ENCODE measurements at regions not wholly inside any gene's neighbourhood (a gene's known extent, or its start where the extent isn't known, plus 50 kb on each side); places are given as distances from the start of the nearest gene placed in this dataset.

DNA sequence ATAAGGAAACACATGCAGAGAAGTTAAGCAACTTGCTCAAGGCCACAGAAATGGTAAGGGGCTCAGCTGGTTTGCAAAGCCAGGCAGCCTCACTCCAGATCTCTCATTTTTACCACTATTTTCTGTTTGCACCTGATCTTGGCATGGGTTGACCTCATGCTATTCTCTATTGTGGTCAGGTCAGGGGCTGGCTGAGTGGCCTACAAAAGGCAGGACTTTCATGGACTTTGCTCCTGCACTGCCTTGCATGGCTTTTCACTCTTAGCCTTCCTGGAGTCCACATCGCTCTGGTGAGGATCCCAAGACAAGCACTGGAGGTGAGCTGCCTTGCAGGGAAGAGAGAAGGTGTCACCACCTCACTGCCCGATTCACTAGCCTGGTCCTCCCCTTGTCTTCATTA lies 56.8 kb upstream of the CSF3R start:
- DNase-seq = no peak

DNA sequence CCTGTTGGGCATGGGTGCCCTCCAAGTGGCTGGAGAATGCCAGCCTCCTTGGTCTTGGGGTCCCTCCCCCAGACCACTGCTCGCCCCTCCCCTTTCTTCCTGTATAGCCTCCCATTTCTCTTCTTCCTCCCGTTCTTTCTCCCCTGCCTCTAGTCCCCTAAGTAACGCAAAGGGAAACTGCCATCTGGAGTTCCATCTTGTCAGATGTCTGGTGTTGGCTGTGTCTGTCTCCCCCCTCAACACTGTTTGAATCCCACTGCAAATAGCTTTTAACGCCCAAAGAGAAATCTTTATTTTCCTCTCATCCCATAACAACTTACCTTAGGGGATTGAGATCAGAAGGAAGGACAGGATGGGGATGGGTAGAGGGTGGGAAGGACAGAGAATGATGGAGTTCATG lies 55.3 kb upstream of the CSF3R start:
- DNase-seq = no peak

DNA sequence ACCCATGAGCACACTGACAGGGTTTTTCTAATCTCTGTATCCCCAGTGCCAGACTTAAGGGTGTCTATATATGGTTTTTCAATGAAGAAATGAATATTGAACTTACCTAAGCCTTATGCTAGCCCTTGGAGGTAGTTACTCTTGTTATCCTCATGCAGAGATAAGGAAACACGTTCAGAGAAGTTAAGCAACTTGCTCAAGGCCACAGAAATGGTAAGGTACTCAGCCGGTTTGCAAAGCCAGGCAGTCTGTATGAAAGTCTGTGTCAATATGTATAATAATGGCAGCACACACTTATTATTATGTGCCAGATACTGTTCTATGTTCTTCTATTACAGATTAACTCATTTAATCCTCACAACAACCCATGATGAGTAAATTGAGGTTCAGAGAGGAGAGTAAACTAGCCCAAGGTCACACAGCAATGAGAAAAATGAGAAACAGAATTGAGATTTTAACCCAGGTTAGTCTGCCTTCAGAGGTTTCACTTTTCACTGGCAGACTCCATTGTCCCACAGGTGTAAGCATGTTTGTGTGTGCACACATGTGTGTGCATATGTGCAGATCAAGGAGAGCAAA lies 54.6 kb upstream of the CSF3R start:
- DNase-seq = no peak

DNA sequence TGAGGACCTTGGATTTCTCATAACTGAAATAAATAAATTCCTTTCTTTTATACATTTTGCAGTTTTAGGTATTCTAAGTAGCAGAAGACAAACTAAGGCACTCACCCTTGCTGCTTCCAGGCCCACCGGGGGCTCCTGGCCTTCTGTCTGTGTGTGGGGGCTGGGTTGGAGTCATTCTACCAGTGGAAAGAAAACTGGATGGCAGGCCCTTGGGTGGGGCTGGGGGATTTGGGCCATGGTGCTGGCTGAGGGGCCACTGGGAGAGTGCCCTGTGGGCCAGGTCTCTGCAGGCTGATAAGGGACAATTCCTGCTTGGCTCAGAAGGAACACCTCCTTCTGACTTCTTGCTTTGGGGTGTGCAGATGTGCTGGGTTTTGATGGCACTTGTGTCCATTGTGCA lies 54.0 kb upstream of the CSF3R start:
- no peak for DNase-seq

DNA sequence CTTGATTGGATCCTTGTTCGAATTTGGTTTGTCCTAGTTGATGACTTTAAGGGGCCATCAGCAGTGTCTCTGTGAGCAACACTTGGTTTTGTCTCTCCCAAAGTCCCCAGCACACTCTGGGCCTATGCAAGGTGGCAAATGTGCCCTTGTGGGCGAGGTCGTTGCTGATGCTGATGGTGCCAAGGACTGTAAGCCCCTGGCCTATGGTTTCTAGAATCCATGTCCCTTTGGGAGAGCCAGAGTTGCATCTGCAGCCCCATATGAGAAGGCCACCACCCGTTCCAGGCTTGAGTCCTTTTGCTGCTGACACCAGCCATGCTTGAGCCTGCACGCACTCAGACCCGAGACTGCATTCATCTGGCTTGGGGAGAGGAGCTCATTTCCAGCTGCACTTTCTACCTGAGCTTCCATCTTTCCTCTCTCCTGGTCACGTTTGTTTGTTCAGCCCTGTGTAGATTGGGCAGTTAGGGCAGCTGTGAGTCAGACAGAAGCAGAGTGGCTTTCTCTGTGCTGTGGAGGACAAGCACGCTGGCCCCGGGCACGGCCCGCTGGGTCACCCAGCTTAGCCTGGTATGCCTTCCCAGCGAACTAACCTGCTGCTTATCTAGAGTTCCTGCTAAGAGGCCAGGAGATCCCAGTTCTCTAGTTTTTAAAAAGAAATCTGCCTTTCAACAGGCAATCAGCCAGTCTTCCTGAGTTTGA lies 52.1 kb upstream of the CSF3R start:
- DNase-seq = peak; percentile 65

DNA sequence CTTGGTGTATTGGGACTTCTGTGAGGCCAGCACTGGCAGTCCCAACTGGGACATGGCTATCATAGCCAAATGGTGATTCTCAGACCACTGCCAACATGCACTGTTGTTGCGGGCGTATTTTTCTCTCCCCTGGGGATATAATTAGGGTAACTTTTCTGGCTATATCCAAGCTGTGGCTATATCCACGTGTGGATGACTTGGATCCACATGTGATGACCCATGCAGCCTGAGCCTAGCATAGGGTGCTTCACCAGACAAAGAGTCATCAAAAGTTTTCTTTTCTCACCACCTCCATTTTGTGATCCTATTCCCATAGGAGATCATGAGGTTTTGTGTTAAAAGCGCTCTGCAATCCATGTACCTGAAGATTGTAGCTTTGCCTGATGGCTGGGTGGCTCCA lies 51.2 kb upstream of the CSF3R start:
- DNase-seq = no peak

DNA sequence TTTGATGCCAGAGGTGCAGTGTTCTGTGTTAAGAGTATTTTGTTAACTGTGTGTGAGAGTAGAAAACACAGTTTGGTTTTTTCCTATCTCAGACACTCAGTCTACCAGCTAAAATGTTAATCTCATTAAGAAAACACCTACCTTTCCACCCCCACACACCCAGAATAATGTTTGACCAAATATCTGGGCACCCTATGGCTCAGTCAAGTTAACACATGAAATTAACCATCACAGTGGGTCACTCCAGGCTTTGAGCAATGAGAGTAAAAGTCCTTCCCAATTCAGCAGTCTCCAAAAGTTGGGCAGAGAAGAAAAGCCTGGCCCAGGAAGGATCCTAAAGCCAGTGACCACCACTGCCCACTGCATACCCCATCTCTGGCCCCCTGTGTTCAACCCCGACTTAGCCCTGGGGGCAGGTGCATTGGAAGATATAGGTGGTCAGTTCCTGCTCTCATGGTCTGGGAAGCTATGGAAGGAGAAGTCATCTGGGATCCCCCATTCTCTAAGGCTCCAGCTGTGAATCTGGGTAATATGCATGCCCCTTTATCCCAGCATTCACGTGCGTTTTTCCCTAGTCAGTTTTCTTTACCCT lies 50.2 kb upstream of the CSF3R start:
- no peak for DNase-seq

Data from NCI-H510A treated with DMSO at 0.1 percent for 48 hours (cell line).